ENCODE measurements at regions not wholly inside any gene's neighbourhood (a gene's known extent, or its start where the extent isn't known, plus 50 kb on each side); places are given as distances from the start of the nearest gene placed in this dataset.

- TF ChIP-seq CTCF (IDR thresholded peaks at IDR 0.05) (no peak), EP300 (IDR thresholded peaks at IDR 0.05) (no peak)
These were observed 182.7 kb downstream of the GOLGA6L6 start for GRCh38 chr15:20358779-20359414.

Measured in upper lobe of left lung (tissue), 4 donors.